ENCODE measurements at regions not wholly inside any gene's neighbourhood (a gene's known extent, or its start where the extent isn't known, plus 50 kb on each side); places are given as distances from the start of the nearest gene placed in this dataset.

GRCh38 chr7:155948845-155949244 lies 136.6 kb upstream of the SHH start:
- ATAC-seq: no peak
- H3K36me3 ChIP-seq (ENCODE audit: control insufficient read depth, insufficient read depth, low read length): no peaks in the 10 kb centered on the region
- intact Hi-C loops (cut with micrococcal nuclease; ENCODE audit: unreplicated experiment): no loop called here
- no peak for DNase-seq (ENCODE audit: low read depth, low spot score)
- H3K4me1 ChIP-seq (ENCODE audit: control insufficient read depth, insufficient read depth, low read length): peaks cover 24% of the 10 kb centered on the region
- H3K4me3 ChIP-seq (ENCODE audit: low read depth in 2 of 2, low read length in 2 of 2): no peak overlapping the region
- H3K27me3 ChIP-seq (ENCODE audit: control insufficient read depth, insufficient read depth, low read length): no peaks in the 10 kb centered on the region
- ChIA-PET CTCF (no interaction called here), POLR2A (no interaction called here)
- BruUV-seq (replicated peaks): no TSS peak
- TF ChIP-seq REST (IDR thresholded peaks at IDR 0.05; ENCODE audit: insufficient read depth in 1 of 2, low read depth in 2 of 2, low read length in 1 of 2): no peak
- TF ChIP-seq SIN3A (IDR thresholded peaks at IDR 0.05; ENCODE audit: borderline replicate concordance, insufficient read depth, low read depth, low read length): no peak
- TF ChIP-seq CTCF (IDR thresholded peaks at IDR 0.05): no peak
- no peak for TF ChIP-seq POLR2AphosphoS5 (IDR thresholded peaks at IDR 0.05; ENCODE audit: low read depth, low read length)
- no peak for TF ChIP-seq TCF7L2 (IDR thresholded peaks at IDR 0.05; ENCODE audit: low read depth, low read length)
- in situ Hi-C loops (cut with HindIII; ENCODE audit: low pct_unique_long_range_greater_than_20kb, low sequenced_read_pairs): no loop called here
- no peak overlapping the region for H3K27ac ChIP-seq (ENCODE audit: low read length)
- no peaks in the 10 kb centered on the region for H3K9me3 ChIP-seq (ENCODE audit: control insufficient read depth, insufficient read depth, low read depth, low read length)

- in situ Hi-C loops (cut with HindIII; ENCODE audit: low pct_unique_long_range_greater_than_20kb, low sequenced_read_pairs): no loop called here
- ChIA-PET POLR2A (no interaction called here), CTCF (no interaction called here)
- Histone ChIP-seq H3K4me3 (ENCODE audit: low read depth in 2 of 2, low read length in 2 of 2) (no peak overlapping the region), H3K27me3 (ENCODE audit: control insufficient read depth, insufficient read depth, low read length) (no peaks in the 10 kb centered on the region), H3K9me3 (ENCODE audit: control insufficient read depth, insufficient read depth, low read depth, low read length) (no peaks in the 10 kb centered on the region), H3K4me1 (ENCODE audit: control insufficient read depth, insufficient read depth, low read length) (peaks cover 24% of the 10 kb centered on the region), H3K27ac (ENCODE audit: low read length) (peak overlapping the region; percentile 54; the same call in 1 of the 2 replicates), H3K36me3 (ENCODE audit: control insufficient read depth, insufficient read depth, low read length) (no peaks in the 10 kb centered on the region)
- BruUV-seq (replicated peaks): no TSS peak
- intact Hi-C loops (cut with micrococcal nuclease; ENCODE audit: unreplicated experiment): no loop called here
- ATAC-seq (no peak), DNase-seq (ENCODE audit: low read depth, low spot score) (no peak)
- no peak for TF ChIP-seq SIN3A (IDR thresholded peaks at IDR 0.05; ENCODE audit: borderline replicate concordance, insufficient read depth, low read depth, low read length)
- TF ChIP-seq TCF7L2 (IDR thresholded peaks at IDR 0.05; ENCODE audit: low read depth, low read length): no peak
- no peak for TF ChIP-seq CTCF (IDR thresholded peaks at IDR 0.05)
- TF ChIP-seq POLR2AphosphoS5 (IDR thresholded peaks at IDR 0.05; ENCODE audit: low read depth, low read length): no peak
- TF ChIP-seq REST (IDR thresholded peaks at IDR 0.05; ENCODE audit: insufficient read depth in 1 of 2, low read depth in 2 of 2, low read length in 1 of 2): no peak
Measured at GRCh38 chr7:155948423-155948822, 136.2 kb upstream of the SHH start.

All from Panc1 (cell line).